Activated T-helper 9 cell treated with anti-CD3 and anti-CD28 coated beads, Interleukin-2, amount 50 U/mL, for 16 hours (primary cell): ENCODE measurements at regions not wholly inside any gene's neighbourhood (a gene's known extent, or its start where the extent isn't known, plus 50 kb on each side); places are given as distances from the start of the nearest gene placed in this dataset.

ENCODE experiments used
- DNase-seq: peaks from one replicate; pipeline ENCODE4 v3.0.0-alpha.2; 2020; ENCODE audit warnings: low read depth

- no peak for DNase-seq
Observed at GRCh38 chrX:9196961-9197640, 163.2 kb upstream of the FAM9B start.

GRCh38 chrX:9204560-9204959, 170.6 kb upstream of the FAM9B start:
- DNase-seq: no peak

- DNase-seq: no peak
Observed at GRCh38 chrX:9205599-9206223, 171.8 kb upstream of the FAM9B start.

GRCh38 chrX:9207142-9207541, 173.2 kb upstream of the FAM9B start:
- no peak for DNase-seq

- DNase-seq: no peak
Observed at GRCh38 chrX:9211269-9211668, 177.3 kb upstream of the FAM9B start.

- DNase-seq: no peak
Observed at GRCh38 chrX:9221781-9222180, 187.9 kb upstream of the FAM9B start.

GRCh38 chrX:9222299-9222698, 188.4 kb upstream of the FAM9B start:
- DNase-seq: no peak

GRCh38 chrX:9227276-9227675, 193.3 kb upstream of the FAM9B start:
- DNase-seq: no peak

- DNase-seq: no peak
Observed at GRCh38 chrX:9231491-9231890, 197.6 kb upstream of the FAM9B start.

- DNase-seq: no peak
Observed at GRCh38 chrX:9233141-9233540, 199.2 kb upstream of the FAM9B start.

GRCh38 chrX:9234315-9234714, 200.4 kb upstream of the FAM9B start:
- no peak for DNase-seq

- DNase-seq: no peak
Observed at GRCh38 chrX:9235722-9236121, 201.8 kb upstream of the FAM9B start.

GRCh38 chrX:9240956-9241355, 207.0 kb upstream of the FAM9B start:
- DNase-seq: no peak

- DNase-seq: no peak
Observed at GRCh38 chrX:9241427-9241826, 207.5 kb upstream of the FAM9B start.

- DNase-seq: no peak
Observed at GRCh38 chrX:9249051-9249846, 215.3 kb upstream of the FAM9B start.

GRCh38 chrX:9252182-9252581, 212.7 kb upstream of the TBL1X start:
- DNase-seq: no peak

- DNase-seq: no peak
Observed at GRCh38 chrX:9253211-9253610, 211.6 kb upstream of the TBL1X start.

- DNase-seq: no peak
Observed at GRCh38 chrX:9257718-9258420, 207.0 kb upstream of the TBL1X start.

GRCh38 chrX:9258421-9259104, 206.3 kb upstream of the TBL1X start:
- DNase-seq: no peak

- no peak for DNase-seq
Observed at GRCh38 chrX:9260603-9261002, 204.3 kb upstream of the TBL1X start.

- DNase-seq: no peak
Observed at GRCh38 chrX:9267415-9267814, 197.4 kb upstream of the TBL1X start.

- DNase-seq: no peak
Observed at GRCh38 chrX:9269134-9269533, 195.7 kb upstream of the TBL1X start.
